ENCODE measurements at regions not wholly inside any gene's neighbourhood (a gene's known extent, or its start where the extent isn't known, plus 50 kb on each side); places are given as distances from the start of the nearest gene placed in this dataset.

GRCh38 chr1:241447031-241447644 is 72.4 kb downstream of the FH start:
- Histone ChIP-seq H3K27me3 (ENCODE audit: control insufficient read depth in 4 of 4, insufficient read depth in 4 of 4, low read length in 3 of 4) (no peaks in the 10 kb centered on the region), H3K27ac (ENCODE audit: low read depth in 1 of 2, low read length in 2 of 2) (no peak overlapping the region), H3K9ac (ENCODE audit: low read depth in 1 of 2, low read length in 2 of 2) (no peak overlapping the region), H3K4me1 (ENCODE audit: control insufficient read depth in 4 of 4, insufficient read depth in 4 of 4, low read length in 3 of 4) (no peaks in the 10 kb centered on the region), H3K9me3 (ENCODE audit: control insufficient read depth in 4 of 4, low read length in 3 of 4) (no peaks in the 10 kb centered on the region), H3K36me3 (ENCODE audit: control insufficient read depth in 4 of 4, insufficient read depth in 3 of 4, low read depth in 1 of 4, low read length in 3 of 4) (no peaks in the 10 kb centered on the region), H3K4me3 (ENCODE audit: low read depth in 1 of 3, low read length in 3 of 3) (no peak overlapping the region)
- TF ChIP-seq, protein P1, sequence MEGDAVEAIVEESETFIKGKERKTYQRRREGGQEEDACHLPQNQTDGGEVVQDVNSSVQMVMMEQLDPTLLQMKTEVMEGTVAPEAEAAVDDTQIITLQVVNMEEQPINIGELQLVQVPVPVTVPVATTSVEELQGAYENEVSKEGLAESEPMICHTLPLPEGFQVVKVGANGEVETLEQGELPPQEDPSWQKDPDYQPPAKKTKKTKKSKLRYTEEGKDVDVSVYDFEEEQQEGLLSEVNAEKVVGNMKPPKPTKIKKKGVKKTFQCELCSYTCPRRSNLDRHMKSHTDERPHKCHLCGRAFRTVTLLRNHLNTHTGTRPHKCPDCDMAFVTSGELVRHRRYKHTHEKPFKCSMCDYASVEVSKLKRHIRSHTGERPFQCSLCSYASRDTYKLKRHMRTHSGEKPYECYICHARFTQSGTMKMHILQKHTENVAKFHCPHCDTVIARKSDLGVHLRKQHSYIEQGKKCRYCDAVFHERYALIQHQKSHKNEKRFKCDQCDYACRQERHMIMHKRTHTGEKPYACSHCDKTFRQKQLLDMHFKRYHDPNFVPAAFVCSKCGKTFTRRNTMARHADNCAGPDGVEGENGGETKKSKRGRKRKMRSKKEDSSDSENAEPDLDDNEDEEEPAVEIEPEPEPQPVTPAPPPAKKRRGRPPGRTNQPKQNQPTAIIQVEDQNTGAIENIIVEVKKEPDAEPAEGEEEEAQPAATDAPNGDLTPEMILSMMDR (IDR thresholded peaks at IDR 0.05; ENCODE audit: low read depth, low read length, missing input control), result no peak
- TF ChIP-seq HNF4A (conservative IDR thresholded peaks at IDR 0.05), result no peak
- TF ChIP-seq, protein P2, sequence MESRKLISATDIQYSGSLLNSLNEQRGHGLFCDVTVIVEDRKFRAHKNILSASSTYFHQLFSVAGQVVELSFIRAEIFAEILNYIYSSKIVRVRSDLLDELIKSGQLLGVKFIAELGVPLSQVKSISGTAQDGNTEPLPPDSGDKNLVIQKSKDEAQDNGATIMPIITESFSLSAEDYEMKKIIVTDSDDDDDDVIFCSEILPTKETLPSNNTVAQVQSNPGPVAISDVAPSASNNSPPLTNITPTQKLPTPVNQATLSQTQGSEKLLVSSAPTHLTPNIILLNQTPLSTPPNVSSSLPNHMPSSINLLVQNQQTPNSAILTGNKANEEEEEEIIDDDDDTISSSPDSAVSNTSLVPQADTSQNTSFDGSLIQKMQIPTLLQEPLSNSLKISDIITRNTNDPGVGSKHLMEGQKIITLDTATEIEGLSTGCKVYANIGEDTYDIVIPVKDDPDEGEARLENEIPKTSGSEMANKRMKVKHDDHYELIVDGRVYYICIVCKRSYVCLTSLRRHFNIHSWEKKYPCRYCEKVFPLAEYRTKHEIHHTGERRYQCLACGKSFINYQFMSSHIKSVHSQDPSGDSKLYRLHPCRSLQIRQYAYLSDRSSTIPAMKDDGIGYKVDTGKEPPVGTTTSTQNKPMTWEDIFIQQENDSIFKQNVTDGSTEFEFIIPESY (IDR thresholded peaks at IDR 0.05), result no peak
- TF ChIP-seq TAF1 (conservative IDR thresholded peaks at IDR 0.05), result no peak
- no peak for TF ChIP-seq JUND (IDR thresholded peaks at IDR 0.05)
- no peak for TF ChIP-seq FOXA1 (IDR thresholded peaks at IDR 0.05)
- no peak for TF ChIP-seq EGR1 (IDR thresholded peaks at IDR 0.05; ENCODE audit: low read depth in 2 of 2)
- no peak for TF ChIP-seq FOXA2 (IDR thresholded peaks at IDR 0.05)
- TF ChIP-seq ATF3 (IDR thresholded peaks at IDR 0.05), result no peak
- TF ChIP-seq SP1 (IDR thresholded peaks at IDR 0.05), result no peak
- TF ChIP-seq RXRA (IDR thresholded peaks at IDR 0.05), result no peak
- TF ChIP-seq, protein P3, sequence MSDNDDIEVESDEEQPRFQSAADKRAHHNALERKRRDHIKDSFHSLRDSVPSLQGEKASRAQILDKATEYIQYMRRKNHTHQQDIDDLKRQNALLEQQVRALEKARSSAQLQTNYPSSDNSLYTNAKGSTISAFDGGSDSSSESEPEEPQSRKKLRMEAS (IDR thresholded peaks at IDR 0.05), result no peak
- TF ChIP-seq YY1 (IDR thresholded peaks at IDR 0.05), result no peak
- TF ChIP-seq NR2F2 (IDR thresholded peaks at IDR 0.05), result no peak
- no peak for TF ChIP-seq REST (IDR thresholded peaks at IDR 0.05)
- 49% methylated on average over 2 of the region's 2 CpGs for WGBS
- DNase-seq (ENCODE audit: low spot score), result no peak

DNA sequence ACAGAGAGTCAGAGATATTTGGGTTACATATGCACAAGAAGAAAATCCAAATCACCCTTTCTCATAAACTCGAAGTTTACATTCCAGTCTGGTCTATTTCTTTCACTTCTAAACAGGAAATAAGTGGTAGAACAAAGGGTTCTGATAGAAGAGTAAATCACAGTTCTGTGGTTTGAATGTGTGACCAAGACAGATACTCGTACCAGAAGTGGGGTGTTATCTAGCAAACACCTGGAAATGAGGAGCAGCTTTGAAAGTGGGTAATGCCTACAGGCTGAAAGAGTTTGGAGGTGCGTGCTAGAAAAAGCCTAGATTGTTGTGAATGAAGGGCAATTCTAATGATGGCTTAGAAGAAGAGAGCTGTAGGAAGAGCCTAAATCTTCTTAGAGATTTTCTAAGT is 74.7 kb downstream of the FH start:
- Histone ChIP-seq H3K4me3 (ENCODE audit: low read depth in 1 of 3, low read length in 3 of 3) (no peak overlapping the region), H3K9me3 (ENCODE audit: control insufficient read depth in 4 of 4, low read length in 3 of 4) (no peaks in the 10 kb centered on the region), H3K4me1 (ENCODE audit: control insufficient read depth in 4 of 4, insufficient read depth in 4 of 4, low read length in 3 of 4) (no peaks in the 10 kb centered on the region), H3K27ac (ENCODE audit: low read depth in 1 of 2, low read length in 2 of 2) (no peak overlapping the region), H3K27me3 (ENCODE audit: control insufficient read depth in 4 of 4, insufficient read depth in 4 of 4, low read length in 3 of 4) (peaks cover 0 to 3% (median 0%) of the 10 kb centered on the region in 4 donors), H3K36me3 (ENCODE audit: control insufficient read depth in 4 of 4, insufficient read depth in 3 of 4, low read depth in 1 of 4, low read length in 3 of 4) (no peaks in the 10 kb centered on the region), H3K9ac (ENCODE audit: low read depth in 1 of 2, low read length in 2 of 2) (no peak overlapping the region)
- DNase-seq (ENCODE audit: low spot score), result no peak
- WGBS, result 22% methylated on average over 3 of the region's 3 CpGs
- no peak for TF ChIP-seq EGR1 (IDR thresholded peaks at IDR 0.05; ENCODE audit: low read depth in 2 of 2)
- TF ChIP-seq, protein P2 (IDR thresholded peaks at IDR 0.05), result no peak
- no peak for TF ChIP-seq ATF3 (IDR thresholded peaks at IDR 0.05)
- no peak for TF ChIP-seq FOXA2 (IDR thresholded peaks at IDR 0.05)
- TF ChIP-seq HNF4A (conservative IDR thresholded peaks at IDR 0.05), result no peak

Data from liver (tissue), 8 donors.